ENCODE measurements at regions not wholly inside any gene's neighbourhood (a gene's known extent, or its start where the extent isn't known, plus 50 kb on each side); places are given as distances from the start of the nearest gene placed in this dataset.
"Not testable (repeated sequence)": the region's sequence is repeated elsewhere in the genome, so short reads cannot be mapped to it uniquely, and the experiment has no call there.

GRCh38 chr12:131197490-131197889 is 243.8 kb downstream of the ADGRD1 start:
- Histone ChIP-seq H3K27me3 (no peaks in the 10 kb centered on the region), H3K27ac (no peak overlapping the region), H3K9me3 (replicated peaks in 1 of 3) (no peaks in the 10 kb centered on the region), H3K36me3 (replicated peaks in 1 of 2) (no peaks in the 10 kb centered on the region), H3K4me3 (no peak overlapping the region), H3K4me1 (replicated peaks in 1 of 2) (no peaks in the 10 kb centered on the region)
- intact Hi-C loops (cut with DNase I), result no loop called here
- 81 to 88% (median 85%) methylated on average over 7 of the region's 7 CpGs for WGBS, 4 donors
- peak in 1 of 7 donors; percentile 7 for DNase-seq
- TF ChIP-seq POLR2A (IDR thresholded peaks at IDR 0.05) (no peak), CTCF (IDR thresholded peaks at IDR 0.05) (no peak)

GRCh38 chr12:131199221-131199620 is 245.5 kb downstream of the ADGRD1 start:
- Histone ChIP-seq H3K27me3 (no peaks in the 10 kb centered on the region), H3K4me3 (no peak overlapping the region), H3K27ac (no peak overlapping the region), H3K4me1 (replicated peaks in 1 of 2) (no peaks in the 10 kb centered on the region), H3K36me3 (replicated peaks in 1 of 2) (no peaks in the 10 kb centered on the region), H3K9me3 (replicated peaks in 1 of 3) (no peaks in the 10 kb centered on the region)
- TF ChIP-seq POLR2A (IDR thresholded peaks at IDR 0.05) (no peak), CTCF (IDR thresholded peaks at IDR 0.05) (no peak)
- DNase-seq, result no peak
- 70 to 82% (median 74%) methylated on average over 3 of the region's 3 CpGs for WGBS, 4 donors
- intact Hi-C loops (cut with DNase I), result no loop called here

DNA sequence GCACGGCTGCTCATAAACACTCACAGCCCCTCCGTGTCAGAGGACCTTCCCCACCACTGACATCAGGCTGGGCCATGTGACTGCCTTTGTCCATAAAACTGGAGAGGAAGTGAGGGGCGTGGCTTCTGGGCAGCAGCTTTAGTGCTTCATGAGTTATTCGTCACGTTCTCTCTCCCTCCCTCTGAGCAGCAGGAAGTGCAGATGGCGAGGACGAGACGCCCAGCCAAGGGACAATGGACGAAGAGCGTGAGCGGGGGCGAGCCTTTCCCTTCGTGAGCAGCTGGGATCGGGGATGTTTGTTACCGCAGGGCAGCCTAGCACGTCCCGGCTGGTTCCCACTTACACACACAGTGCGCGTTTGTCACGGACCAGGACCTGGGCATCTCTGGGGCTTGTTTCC is 248.2 kb downstream of the ADGRD1 start:
- intact Hi-C loops (cut with DNase I); H3K4me1 ChIP-seq (replicated peaks in 1 of 2); H3K4me3 ChIP-seq; H3K27me3 ChIP-seq; H3K27ac ChIP-seq; H3K9me3 ChIP-seq (replicated peaks in 1 of 3); H3K36me3 ChIP-seq (replicated peaks in 1 of 2); DNase-seq: not testable (repeated sequence)
- WGBS, 4 donors, result no CpG with 5 or more reads among the region's 20 CpGs

GRCh38 chr12:131202592-131203378 is 249.1 kb downstream of the ADGRD1 start:
- H3K4me3 ChIP-seq, result no peak overlapping the region
- H3K36me3 ChIP-seq (replicated peaks in 1 of 2), result no peaks in the 10 kb centered on the region
- WGBS, 4 donors, result 77 to 80% (median 80%) methylated on average over 32 to 40 of the region's 40 CpGs
- intact Hi-C loops (cut with DNase I), result no loop called here
- no peak for TF ChIP-seq POLR2A (IDR thresholded peaks at IDR 0.05)
- no peak for TF ChIP-seq CTCF (IDR thresholded peaks at IDR 0.05)
- H3K27me3 ChIP-seq, result no peaks in the 10 kb centered on the region
- no peak overlapping the region for H3K27ac ChIP-seq
- no peaks in the 10 kb centered on the region for H3K4me1 ChIP-seq (replicated peaks in 1 of 2)
- DNase-seq, result peak in 1 of 7 donors; percentile 9
- H3K9me3 ChIP-seq (replicated peaks in 1 of 3), result no peaks in the 10 kb centered on the region

Data from adrenal gland (tissue), 9 donors.